GM21423 (cell line): ENCODE measurements at regions not wholly inside any gene's neighbourhood (a gene's known extent, or its start where the extent isn't known, plus 50 kb on each side); places are given as distances from the start of the nearest gene placed in this dataset.
A peak's percentile ranks its signal among the peaks of the same experiment; 100 is the strongest.
"Not testable (repeated sequence)": the region's sequence is repeated elsewhere in the genome, so short reads cannot be mapped to it uniquely, and the experiment has no call there.

Experiments used
- ATAC-seq: cut with Tn5 transposase; IDR thresholded peaks from one replicate; pipeline ENCODE4 v1.9.1; 2021; ENCODE audit warnings: mild to moderate bottlenecking, moderate library complexity; ENCODE audit not compliant: unreplicated experiment

DNA sequence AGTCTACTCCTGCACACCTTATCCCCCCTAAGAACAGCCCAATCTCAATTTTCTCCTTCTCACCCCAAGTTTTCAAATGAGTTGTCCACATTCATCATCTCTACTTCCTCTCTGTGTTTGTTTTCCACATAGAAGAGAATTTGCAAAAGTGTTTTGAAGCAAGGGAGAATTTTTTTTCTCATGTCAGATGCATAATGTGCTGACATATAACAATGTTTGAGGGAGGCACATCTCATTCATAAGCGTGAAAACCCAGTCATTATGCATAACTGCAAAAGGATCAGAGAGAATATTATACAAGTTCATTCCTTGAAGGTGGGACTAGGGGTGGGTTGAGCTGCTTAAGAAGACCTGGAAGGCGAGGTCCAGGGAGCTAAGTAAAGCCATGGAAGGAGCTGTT, 80.8 kb upstream of the SLC1A4 start:
- no peak for ATAC-seq

DNA sequence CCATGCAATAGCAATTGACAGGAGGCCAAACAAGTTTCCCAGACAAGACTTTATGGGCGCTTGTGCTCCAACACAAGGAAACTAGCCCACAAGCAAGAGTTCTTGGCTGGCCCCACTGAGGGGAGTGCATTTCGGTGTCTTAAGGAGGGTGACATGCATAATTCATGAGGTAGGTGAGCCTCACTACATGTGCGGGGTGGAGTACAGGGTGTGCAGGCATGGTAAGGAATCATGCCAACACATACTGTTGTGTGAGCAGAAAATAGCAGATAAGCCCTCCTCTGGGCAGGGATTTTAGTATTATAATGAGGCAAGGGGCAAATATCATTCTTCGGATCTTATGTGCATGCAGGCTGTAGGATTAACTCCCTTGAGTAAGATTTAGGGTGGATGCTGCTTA, 78.7 kb upstream of the SLC1A4 start:
- no peak for ATAC-seq

DNA sequence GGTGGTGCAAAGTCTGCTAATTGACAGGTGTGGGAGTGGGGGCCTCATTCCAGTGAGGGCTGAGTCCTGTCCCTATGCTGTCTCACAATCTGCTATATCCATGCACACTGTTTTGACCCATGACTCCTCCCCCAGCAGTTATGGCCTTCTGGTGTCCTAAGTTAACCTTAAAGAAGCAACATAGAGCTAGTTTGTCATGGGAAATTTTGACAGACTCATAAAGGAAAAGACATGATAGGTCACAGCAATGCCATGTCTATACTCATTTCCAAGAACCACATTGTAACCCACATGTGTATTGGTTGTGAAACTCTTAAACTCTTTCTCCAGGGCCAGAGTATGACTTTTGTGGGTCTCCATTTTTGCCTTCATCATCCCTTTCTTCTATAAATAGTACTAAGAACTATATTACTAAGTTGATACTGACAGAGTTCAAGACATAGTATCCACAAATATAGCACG, 78.2 kb upstream of the SLC1A4 start:
- no peak for ATAC-seq

DNA sequence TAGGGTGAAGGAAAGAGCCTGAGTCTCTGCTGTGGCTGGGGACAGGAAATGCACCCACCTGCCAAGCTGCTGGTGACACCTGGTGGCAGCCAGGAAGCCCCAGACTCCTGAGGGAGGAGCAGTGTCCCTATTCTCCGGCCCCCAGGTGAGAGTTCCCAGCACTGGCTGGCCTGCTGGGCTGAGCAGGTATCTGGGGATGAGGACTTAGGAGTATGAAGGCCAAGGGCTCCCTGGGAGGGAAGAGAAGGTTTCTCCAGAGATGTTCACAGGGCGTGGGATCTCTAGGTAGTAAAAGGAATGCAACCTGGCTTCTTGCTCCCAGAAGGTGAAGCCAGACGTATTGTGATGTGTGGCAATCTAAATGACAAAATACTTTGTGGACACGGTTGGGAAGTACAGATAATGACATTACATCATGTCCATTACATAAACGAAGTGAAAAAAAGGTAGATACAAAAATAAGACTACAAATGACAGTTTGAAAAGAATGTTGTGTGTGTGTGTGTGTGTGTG, 75.8 kb upstream of the SLC1A4 start:
- ATAC-seq: no peak

GRCh38 chr2:64914247-64914646, 75.0 kb upstream of the SLC1A4 start:
- no peak for ATAC-seq

DNA sequence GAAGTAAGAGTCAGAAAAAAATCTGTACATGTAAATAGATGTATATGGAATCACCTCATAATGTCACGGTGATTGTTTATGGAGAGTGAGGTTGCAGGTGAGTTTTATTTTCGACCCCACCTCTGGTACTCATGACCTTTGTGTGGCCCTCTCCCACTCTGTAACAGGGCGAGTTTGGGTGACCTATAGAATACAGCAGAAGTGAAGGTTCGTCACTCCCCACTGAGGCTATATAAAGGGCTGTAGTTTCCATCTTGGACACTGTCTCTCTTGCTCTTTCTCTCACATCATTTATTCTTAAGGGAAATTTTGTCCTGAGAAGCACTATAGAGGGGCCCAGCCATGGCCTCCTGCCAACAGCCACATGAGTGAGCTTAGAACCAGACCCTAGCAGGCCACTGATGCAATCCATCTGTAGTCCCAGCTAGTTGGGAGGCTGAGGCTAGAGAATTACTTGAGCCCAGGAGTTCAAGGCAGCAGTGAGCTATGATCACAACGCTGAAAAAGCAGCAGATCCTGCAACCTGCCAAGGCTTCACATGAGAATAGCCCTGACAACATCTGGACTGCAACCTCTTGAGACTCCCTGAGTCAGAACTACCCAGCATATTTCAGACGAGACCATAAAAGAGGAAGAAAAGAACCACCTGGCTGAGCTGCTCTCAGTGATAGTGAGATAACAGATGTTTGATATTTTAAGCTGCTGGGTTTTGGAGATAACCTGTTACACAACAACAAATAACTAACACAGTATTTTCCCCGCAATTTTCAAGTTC, 74.3 kb upstream of the SLC1A4 start:
- peak; percentile 61 for ATAC-seq

DNA sequence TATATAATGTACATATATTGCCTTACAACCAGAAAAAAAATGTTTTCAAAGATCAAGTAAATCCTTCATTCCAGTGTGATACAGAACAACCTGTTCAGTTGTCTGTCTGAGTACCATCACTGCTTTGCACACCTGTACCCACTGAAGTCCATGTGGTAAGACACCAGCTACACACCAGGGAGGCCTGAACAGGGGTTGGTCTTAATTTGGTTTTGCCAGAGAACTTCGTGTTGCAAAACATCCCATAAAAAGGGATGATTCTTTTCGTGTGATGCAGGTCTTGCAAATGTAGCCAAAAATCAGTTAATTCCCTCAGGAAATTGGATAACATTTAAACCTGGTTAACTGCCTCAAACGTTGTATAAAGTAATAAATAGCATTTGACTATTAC, 73.7 kb upstream of the SLC1A4 start:
- ATAC-seq: peak; percentile 10

GRCh38 chr2:64918220-64918886, 70.8 kb upstream of the SLC1A4 start:
- ATAC-seq: no peak

DNA sequence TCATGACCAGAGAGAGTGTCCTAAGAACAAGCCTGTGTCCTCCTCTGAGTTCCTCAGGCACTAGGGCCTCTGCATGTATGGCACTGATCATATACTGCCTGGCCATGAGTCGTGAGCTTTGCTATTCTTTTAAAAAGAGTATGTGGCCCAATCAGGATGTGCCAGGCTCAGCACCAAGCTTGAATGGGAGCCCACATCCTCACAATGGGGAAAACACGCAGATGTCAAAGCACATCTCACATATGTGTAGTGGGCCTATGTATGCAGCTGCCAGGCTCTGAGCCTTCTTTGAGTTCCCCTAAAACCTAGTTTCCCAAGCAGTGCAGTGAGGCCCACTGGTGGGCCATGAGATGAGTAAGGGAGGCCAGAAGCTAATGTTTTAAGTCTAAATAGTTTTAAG, 69.9 kb upstream of the SLC1A4 start:
- ATAC-seq: no peak

GRCh38 chr2:64922482-64923384, 66.5 kb upstream of the SLC1A4 start:
- no peak for ATAC-seq

GRCh38 chr2:64923385-64923710, 65.9 kb upstream of the SLC1A4 start:
- ATAC-seq: no peak

DNA sequence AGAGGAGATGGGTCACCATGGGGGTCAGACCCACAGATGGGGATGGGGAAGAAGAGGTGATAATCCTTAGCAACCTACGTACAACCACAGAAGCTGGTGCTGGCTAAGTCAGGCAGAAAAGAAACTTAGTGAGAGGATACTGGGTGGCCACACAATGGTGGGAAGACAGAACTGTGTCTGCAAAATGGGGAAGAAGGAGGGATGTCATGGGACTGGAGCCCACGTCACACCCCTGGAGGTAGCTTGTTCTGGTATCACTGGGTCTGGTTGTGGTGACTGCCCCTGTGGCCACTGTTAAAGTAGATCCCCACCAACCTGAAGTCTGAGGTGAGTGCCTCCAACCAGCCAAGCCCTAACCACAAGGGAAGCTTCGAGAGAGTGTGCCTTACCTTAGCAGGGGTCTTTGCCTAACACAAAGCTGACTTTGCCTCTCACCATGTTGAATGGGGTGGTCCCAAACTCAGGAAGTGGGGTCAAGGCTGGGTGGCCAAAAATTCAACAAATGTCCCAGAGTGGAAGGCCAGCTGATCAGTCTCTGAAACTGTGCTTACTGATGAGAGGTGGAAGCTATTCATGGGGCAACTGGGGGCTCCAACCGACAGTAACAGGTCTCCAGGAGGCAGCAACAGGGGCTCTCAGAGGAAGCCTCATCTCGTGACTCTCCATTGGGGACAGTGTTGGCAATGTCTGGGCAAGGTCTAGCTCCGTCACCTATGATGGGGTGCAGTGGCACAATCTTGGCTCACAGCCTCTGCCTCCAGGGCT, 64.8 kb upstream of the SLC1A4 start:
- no peak for ATAC-seq

DNA sequence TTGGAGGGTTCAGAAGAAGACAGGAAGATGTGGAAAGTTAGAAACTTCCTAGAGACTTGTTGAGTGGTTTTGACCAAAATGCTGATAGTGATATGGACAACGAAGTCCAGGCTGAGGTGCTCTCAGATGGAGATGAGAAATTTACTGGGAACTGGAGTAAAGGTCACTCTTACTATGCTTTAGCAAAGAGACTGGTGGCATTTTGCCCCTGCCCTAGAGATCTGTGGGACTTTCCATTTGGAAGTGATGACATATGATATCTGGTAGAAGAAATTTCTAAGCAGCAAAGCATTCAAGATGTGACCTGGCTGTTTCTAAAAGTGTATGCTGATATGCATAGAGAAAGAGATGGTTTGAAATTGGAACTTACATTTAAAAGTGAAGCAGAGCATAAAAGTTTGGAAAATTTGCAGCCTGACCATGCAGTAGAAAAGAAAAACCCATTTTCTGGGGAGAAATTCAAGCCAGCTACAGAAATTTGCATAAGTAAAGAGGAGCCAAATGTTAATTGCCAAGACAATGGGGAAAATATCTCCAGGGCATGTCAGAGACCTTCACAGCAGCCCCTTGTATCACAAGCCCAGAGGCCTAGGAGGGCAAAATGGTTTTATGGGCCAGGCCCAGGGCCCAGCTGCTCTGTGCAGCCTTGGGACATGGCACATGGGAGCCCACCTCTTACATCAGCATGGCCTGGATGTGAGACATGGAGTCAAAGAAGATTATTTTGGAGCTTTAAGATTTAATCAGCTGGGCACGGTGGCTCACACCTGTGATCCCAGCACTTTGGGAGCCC, 63.1 kb upstream of the SLC1A4 start:
- not testable (repeated sequence) for ATAC-seq

DNA sequence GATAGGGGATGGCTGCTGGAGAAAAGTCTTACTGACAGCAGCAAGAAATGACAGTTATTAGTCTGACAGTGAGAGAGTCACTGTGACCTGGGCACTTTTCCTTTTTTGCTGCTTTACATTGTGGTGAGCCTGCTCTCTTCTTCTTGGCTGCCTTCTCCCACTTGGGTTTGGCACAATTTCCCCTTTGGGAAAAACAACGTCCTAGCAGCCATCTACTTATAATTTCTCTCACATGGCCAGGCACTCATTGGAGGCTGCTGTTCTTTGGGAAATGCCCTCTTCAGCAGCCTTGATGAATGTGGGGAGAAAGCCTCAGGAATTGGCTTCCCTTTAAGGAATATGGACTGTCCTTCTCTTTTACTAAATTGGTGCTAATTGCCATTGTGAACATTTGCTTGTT, 60.4 kb upstream of the SLC1A4 start:
- ATAC-seq: no peak

- no peak for ATAC-seq
Observed at GRCh38 chr2:64929333-64929732, 59.9 kb upstream of the SLC1A4 start.

DNA sequence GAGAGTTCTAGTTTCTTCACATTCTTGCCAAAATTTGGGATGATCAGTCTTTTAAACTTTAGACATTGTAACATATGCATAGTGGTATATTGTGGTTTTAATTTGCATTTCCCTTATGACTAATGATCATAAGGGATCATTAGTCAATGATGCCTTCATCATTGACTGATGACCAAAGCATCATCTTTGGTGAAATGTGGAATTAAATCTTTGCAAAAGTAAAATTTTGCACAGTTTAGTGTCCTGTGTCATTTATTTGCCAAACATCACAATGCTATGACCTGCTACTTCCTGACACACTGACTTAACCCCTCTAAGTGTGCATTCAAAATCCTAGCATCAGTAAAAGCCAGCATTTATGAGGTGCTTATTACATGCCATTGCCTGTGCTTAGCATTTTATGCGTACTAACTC, 58.9 kb upstream of the SLC1A4 start:
- no peak for ATAC-seq

DNA sequence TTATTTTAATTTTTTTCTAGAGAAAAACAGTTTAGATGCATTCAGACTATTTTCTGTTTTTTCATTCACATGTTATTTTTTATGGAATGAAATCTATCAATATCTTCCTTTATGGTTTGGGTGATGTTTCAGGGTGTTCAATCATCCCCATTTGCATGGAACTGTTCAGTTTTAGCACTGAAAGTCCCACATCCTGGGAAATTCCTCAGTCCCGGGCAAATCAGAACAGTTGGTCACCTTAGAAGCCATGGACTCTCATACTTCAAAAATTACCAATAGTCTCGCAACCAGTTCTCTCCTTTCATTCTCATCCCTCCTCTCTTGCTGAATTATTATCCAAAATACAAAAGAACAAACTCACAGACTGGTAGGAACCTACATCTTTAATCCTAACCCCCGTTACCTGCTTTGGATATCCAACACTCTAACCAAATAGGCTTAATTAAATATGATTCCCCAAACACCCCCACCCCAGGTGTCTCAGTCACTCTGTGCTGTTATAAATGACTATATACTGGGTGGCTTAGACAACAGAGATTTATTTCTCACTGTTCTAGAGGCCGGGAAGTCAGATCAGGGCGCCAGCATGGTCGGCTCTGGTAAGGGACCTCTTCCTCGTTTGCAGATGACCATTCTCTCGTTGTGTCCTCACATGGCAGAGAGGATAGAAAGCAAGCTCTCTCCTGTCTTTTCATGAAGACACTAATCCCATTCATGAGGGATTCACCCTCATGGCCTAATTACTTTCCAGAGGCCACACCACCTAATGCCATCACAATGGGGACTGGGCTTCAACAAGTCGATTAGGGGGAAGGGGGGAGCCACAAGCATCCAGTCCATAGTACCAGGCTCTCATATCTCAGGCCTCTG, 57.7 kb upstream of the SLC1A4 start:
- no peak for ATAC-seq

DNA sequence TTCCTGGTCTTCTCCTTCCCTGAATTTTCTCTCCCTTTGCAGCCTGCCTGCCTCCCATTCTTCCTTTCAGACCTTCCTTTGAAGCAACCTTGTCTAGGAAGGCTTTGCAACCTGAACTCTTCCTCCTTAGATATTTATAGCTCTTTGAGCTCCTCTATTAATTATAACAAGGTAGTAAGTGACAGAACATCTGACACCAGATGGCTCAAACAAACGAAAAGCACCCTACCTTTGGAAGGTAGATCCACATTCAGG, 57.2 kb upstream of the SLC1A4 start:
- no peak for ATAC-seq
